Raji (cell line): ENCODE measurements at regions not wholly inside any gene's neighbourhood (a gene's known extent, or its start where the extent isn't known, plus 50 kb on each side); places are given as distances from the start of the nearest gene placed in this dataset.

Experiments used
- POLR2A ChIP-seq: IDR thresholded peaks from 2 replicates; pipeline ENCODE4 v1.6.1; 2011; ENCODE audit warnings: low read depth, low read length, control low read depth; ENCODE audit not compliant: insufficient read depth

GRCh38 chr1:221331273-221332183 is 410.4 kb downstream of the DUSP10 start:
- TF ChIP-seq POLR2A = no peak

DNA sequence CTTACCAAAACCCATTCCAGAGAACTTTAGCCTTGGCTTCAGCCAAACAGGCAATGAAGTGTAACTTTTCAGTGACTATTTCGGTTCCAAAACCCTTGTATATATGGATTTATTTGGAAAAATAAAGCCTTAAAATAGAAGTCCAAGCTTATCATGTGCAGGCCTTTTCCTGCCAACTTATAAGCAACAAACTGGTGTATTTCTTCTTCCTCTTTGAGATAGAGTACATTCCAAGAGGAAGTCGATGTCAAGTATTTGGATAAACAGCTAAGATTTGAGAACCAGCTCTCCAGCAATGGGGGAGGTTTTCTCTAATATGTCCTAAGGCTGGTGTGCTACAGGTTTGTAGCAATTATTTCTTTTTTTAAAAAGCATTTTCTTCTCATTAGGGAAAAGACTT is 407.8 kb downstream of the DUSP10 start:
- no peak for TF ChIP-seq POLR2A

DNA sequence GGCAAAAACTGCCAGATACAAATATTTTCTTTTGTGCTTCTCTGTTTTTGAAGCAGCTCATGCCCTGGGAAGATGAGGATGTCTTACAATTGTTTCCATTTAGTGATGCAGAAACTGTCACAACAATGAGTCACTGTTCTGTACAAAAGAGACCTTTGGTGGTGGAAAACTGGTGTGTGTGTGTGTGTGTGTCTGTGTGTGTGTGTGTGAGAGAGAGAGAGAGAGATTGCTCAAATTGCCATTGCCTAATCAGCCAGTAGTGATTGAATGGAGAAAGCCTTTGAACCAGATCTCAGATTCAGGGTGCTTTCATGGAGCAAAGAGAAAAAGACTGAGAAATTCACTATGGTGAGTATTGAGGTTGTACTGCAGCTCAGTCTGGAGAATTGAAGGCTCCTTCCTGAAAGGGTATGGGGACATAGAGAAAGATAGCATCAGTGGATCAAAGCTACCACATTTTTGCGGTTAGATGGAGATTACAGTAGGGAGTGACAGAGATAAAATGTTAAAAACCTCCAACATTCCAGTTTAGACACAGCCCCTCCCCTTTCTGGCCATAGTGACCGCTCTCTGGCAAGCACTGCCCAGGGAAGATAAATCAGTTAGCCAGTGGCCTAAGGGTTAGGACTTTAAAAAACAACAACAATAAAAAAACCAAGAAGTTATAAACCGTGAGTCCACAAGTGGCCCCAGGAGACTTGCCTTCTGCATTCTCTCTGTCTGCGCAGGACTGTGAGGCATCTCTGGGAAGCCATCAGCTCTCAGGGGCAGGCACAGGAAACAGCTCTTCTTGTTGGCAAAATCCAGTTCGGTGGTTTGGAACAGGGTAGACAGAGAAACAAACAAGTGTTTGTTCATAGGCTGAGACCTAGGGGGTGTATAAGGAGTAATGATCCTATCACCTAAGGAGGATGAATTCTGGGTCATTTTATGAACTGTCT is 406.5 kb downstream of the DUSP10 start:
- no peak for TF ChIP-seq POLR2A

GRCh38 chr1:221336126-221336525 is 405.8 kb downstream of the DUSP10 start:
- no peak for TF ChIP-seq POLR2A

DNA sequence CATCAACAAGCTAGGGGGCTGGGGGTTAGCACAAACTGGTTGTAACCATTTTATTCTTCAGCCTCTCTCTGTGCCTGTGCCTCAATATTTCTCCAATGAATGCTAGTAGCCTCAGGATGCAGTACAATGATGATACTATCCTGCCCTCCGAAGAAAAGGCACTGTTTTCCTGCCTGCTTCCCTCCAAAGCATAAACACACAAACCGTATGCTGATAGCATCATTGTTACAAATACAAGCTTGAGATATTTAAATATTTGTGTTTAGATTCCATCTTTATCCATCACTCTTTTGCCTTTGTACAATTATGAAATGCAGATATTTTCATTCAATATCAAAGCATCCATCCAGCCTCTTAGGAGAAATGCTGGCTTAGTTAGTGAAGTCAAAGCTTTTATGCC is 404.8 kb downstream of the DUSP10 start:
- TF ChIP-seq POLR2A = no peak

- TF ChIP-seq POLR2A = no peak
Observed at GRCh38 chr1:221343136-221343535, 398.8 kb downstream of the DUSP10 start.

GRCh38 chr1:221343607-221344006 is 398.3 kb downstream of the DUSP10 start:
- no peak for TF ChIP-seq POLR2A

DNA sequence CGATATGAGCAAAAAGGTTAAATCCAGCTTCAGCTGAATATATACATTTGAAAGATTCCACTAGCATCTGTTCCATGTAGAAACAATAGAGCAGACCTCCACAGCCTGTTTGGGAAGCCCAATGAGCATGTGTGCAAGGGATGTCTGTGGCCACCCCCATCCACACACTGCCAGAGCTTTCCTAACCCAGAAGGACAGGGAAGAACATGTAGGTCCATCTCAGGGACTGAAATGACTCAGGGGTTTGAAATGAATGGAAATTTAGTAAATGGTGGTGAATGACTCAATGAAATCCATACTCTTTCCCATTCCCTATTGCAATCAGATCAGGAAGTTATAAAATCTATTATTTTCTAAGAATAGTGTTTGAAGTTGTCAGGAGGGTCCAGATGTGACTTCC is 397.2 kb downstream of the DUSP10 start:
- no peak for TF ChIP-seq POLR2A

DNA sequence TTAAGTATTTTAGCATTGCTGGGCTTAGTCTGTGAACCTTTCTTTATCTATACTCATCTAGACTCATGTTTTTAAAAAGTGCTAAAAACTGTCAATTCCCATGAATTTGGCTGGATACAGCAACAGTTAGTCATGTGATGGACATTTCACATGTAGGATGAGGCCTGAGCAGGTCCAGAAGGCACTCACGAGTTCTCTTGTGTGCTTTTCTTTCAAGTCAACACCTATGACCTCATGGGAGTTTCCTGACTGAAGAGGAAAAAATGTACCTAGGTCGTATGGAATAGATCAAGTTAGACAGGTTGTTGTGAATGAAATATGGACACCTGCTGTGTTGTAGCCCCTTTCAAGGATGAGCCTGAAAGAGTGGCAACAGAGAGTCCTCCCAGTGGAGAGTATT is 394.2 kb downstream of the DUSP10 start:
- TF ChIP-seq POLR2A = no peak

DNA sequence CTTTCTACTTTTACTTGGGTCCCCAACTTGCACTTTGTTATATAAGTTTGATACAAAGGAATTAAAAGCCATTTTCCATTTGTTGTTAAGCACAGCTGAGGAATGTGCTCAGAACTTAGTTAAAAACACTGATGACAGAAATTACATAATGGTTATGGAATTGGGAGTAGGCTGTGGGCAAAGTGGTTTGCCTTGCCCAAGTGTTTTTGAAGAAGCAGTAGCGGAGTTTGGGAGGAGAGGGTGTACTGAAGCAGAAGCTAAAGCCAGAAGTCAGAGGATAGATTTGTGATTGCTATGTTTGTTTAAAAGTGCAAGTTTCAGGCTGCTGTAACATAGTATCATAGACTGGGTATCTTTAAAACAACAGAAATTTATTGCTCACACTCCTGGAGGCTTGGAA is 391.8 kb downstream of the DUSP10 start:
- TF ChIP-seq POLR2A = no peak

DNA sequence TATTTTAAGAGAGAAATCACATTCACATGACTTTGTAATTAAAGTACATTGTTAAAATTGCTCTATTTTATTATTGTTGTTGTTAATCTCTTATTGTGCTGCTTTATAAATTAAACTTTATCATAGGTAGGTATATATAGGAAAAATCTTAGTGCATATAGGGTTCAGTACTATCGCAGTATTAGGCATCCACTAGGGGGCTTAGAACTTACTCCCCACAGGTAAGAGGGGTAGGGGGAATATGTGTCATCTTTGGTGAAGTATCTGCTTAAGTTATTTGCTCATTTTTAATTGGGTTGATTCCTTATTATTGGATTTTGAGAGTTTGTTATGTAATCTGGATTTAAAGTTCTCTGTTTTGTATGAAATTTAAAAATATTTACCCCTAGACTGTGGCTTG is 385.2 kb downstream of the DUSP10 start:
- no peak for TF ChIP-seq POLR2A

DNA sequence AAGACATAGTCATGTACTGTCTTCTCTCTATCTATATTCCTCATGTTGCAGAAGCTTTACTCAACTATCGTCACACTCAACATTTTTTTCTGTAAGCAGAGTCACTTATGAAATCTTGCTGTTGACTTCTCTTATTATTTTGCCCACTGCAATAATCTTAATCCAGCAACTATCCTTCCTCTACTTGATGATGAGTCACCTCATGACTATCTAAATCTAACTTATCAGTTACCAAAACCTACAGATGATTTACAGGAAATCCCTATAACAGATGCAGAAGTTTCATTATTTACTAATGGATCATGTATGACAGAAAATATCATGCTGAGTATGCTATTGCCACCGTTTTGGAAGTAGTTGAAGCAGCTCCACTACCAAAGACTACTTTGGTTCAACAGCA is 378.9 kb downstream of the DUSP10 start:
- TF ChIP-seq POLR2A = no peak

DNA sequence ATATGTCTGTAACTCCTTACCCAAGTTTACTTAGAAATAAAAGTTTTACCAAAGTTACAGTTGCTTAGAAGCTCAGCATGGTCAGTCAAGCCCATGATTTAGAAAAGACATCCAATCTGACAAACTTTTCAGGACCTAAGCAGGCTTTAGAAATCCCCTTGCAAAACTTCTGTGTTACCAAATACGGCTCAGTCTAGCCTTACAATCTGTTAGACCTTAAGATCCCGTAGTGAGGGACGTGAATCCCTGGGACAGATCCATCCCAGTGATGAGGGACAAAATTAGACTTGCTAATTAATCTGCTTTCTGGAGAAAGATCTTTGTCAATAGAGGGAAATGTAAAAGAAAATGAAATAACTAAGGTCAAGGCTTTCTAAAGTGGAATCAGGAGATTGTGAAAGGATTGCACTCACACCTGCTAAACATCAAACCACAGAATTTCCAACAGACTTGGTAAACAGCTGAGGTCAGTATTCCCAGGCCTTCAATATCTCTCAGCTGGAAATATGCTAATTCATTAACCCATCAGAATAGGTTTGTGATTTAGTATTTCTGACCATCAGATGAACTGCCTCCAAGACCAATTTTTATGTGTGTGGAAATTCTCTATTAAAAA is 375.3 kb downstream of the DUSP10 start:
- no peak for TF ChIP-seq POLR2A

DNA sequence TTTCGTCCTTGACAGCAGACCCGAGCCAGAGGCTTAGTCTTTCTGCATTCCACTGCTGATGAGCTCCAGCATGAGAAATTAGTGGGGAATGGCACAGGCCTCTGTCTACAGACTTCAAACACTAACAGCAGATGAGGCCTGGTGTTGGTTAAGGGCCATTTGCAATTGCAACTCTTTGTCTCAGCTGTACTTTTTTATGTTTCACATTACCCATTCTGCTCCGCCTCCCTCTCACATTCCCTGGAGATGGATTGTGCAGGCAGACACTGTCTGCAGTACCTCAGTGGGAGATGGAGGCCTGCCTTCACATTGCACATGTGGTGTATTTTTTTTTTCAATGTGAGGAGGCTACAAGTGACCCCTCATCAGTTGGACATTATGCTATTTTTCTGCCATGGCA is 370.2 kb downstream of the DUSP10 start:
- no peak for TF ChIP-seq POLR2A

GRCh38 chr1:221373795-221374194 is 368.1 kb downstream of the DUSP10 start:
- no peak for TF ChIP-seq POLR2A
